SU-DHL-6 (cell line): ENCODE measurements at regions not wholly inside any gene's neighbourhood (a gene's known extent, or its start where the extent isn't known, plus 50 kb on each side); places are given as distances from the start of the nearest gene placed in this dataset.

Experiments
- H2AFZ ChIP-seq: fragments of 200-600 bp; sonication (generic); 2 replicates; pipeline ENCODE4 v1.6.1; 2014; ENCODE audit warnings: low read depth, mild to moderate bottlenecking, moderate library complexity, mixed read lengths, antibody characterized with exemption, low read length; ENCODE audit not compliant: severe bottlenecking
- H3F3A ChIP-seq: fragments of 200-600 bp; shearing (Covaris generic); 2 replicates; pipeline ENCODE4 v1.6.0; 2016; ENCODE audit warnings: antibody characterized with exemption, mild to moderate bottlenecking; ENCODE audit not compliant: insufficient read depth
- H3K27ac ChIP-seq: fragments of 200-600 bp; sonication (generic); 2 replicates; pipeline ENCODE4 v1.5.1; 2016; ENCODE audit warnings: low read depth, mild to moderate bottlenecking, low read length, moderate library complexity, mixed read lengths
- H3K27me3 ChIP-seq: fragments of 200-600 bp; sonication (generic), shearing (Covaris generic); 2 replicates; pipeline ENCODE4 v1.6.0; 2014; ENCODE audit warnings: mild to moderate bottlenecking, low read length
- H3K36me3 ChIP-seq: fragments of 200-600 bp; sonication (generic); 2 replicates; pipeline ENCODE4 v1.6.1; 2014; ENCODE audit warnings: mild to moderate bottlenecking, low read length, mixed read lengths
- H3K4me2 ChIP-seq: fragments of 300-600, 200-600 bp; shearing (Covaris generic), sonication (generic); 2 replicates; pipeline ENCODE4 v1.6.0; 2014; ENCODE audit warnings: low read length, low read depth, mild to moderate bottlenecking; ENCODE audit not compliant: poor library complexity, severe bottlenecking
- H3K4me3 ChIP-seq: fragments of 200-600 bp; sonication (generic); 2 replicates; pipeline ENCODE4 v1.5.1; 2014; ENCODE audit warnings: antibody characterized with exemption, low read length, mild to moderate bottlenecking, mixed read lengths; ENCODE audit not compliant: insufficient read depth, poor library complexity, severe bottlenecking
- H3K79me2 ChIP-seq: fragments of 200-600 bp; sonication (generic); 2 replicates; pipeline ENCODE4 v1.6.1; 2014; ENCODE audit warnings: mild to moderate bottlenecking, low read length, moderate library complexity; ENCODE audit not compliant: insufficient read depth
- H3K9ac ChIP-seq: fragments of 200-600 bp; sonication (generic); 2 replicates; pipeline ENCODE4 v1.7.0; 2014; ENCODE audit warnings: mild to moderate bottlenecking, low read length
- H3K9me2 ChIP-seq: fragments of 200-600 bp; sonication (generic); replicated peaks from 2 replicates; pipeline ENCODE4 v1.6.1; 2014; ENCODE audit warnings: low read length; ENCODE audit not compliant: insufficient read depth
- H3K9me3 ChIP-seq: fragments of 200-600 bp; sonication (generic); 2 replicates; pipeline ENCODE4 v1.6.1; 2014; ENCODE audit warnings: low read length, mixed read lengths; ENCODE audit not compliant: insufficient read depth
- H4K20me1 ChIP-seq: fragments of 200-600 bp; sonication (generic); 2 replicates; pipeline ENCODE4 v1.6.1; 2014; ENCODE audit warnings: low read depth, mild to moderate bottlenecking, antibody characterized with exemption, low read length, moderate library complexity, mixed read lengths
- EZH2phosphoT487 ChIP-seq: fragments of 200-600 bp; sonication (generic), shearing (Covaris generic); conservative IDR thresholded peaks from 2 replicates; pipeline ENCODE4 v1.6.1; 2018; ENCODE audit warnings: mild to moderate bottlenecking, antibody characterized with exemption, low read length, moderate library complexity, mixed read lengths
- TF ChIP-seq, protein P1 (sequence below): fragments of 200-600 bp; sonication (generic); IDR thresholded peaks from one replicate; pipeline ENCODE4 v1.5.1; 2017; ENCODE audit warnings: antibody characterized with exemption, mild to moderate bottlenecking, low read length, moderate library complexity; ENCODE audit not compliant: insufficient read depth, poor library complexity, severe bottlenecking

DNA sequence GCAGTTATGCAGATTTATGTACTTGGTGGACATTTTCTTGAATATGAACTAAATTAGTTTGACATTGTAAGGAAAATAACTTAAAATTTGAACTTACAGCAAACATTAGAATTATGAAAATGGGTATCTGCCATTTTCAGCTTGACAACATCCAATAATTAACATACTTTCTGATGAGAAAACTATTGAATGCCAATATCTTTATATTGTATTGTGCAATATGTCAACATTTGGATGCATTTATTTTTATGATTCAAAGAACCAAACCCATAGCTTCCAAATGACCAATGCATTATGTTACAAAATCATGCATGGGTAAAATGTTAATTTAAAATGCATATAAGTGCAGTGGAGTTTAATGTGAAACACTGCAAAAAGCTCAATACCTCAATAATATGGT is 562.5 kb downstream of the TRAM1L1 start:
- Histone ChIP-seq H3F3A (no peaks in the 10 kb centered on the region), H3K4me3 (no peak overlapping the region), H3K27ac (no peak overlapping the region), H4K20me1 (no peaks in the 10 kb centered on the region), H3K79me2 (no peaks in the 10 kb centered on the region), H3K9me2 (no peaks in the 10 kb centered on the region), H3K27me3 (no peaks in the 10 kb centered on the region), H3K9ac (no peak overlapping the region), H2AFZ (no peak overlapping the region), H3K36me3 (no peaks in the 10 kb centered on the region), H3K4me2 (no peak overlapping the region), H3K9me3 (no peaks in the 10 kb centered on the region)
- TF ChIP-seq, protein P1, sequence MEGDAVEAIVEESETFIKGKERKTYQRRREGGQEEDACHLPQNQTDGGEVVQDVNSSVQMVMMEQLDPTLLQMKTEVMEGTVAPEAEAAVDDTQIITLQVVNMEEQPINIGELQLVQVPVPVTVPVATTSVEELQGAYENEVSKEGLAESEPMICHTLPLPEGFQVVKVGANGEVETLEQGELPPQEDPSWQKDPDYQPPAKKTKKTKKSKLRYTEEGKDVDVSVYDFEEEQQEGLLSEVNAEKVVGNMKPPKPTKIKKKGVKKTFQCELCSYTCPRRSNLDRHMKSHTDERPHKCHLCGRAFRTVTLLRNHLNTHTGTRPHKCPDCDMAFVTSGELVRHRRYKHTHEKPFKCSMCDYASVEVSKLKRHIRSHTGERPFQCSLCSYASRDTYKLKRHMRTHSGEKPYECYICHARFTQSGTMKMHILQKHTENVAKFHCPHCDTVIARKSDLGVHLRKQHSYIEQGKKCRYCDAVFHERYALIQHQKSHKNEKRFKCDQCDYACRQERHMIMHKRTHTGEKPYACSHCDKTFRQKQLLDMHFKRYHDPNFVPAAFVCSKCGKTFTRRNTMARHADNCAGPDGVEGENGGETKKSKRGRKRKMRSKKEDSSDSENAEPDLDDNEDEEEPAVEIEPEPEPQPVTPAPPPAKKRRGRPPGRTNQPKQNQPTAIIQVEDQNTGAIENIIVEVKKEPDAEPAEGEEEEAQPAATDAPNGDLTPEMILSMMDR = no peak
- no peak for TF ChIP-seq EZH2phosphoT487

DNA sequence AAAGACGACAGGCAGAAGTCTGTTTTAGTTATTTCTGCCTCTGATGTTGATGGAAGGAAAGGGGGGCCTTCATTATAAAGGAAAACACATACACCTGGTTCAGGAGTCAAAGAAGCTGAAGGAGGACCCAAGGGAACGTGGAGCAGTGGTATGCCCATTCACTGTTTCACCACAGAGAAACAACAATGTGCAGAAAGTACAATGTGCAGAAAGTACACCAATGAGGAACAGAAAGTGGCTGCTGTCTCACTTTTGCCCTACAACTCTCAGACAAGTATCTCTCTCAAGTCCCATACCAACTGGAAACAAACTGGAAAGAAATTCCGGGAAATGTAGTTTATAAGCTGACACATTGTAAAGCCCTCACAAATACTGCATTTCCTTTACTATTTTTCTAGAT is 564.5 kb downstream of the TRAM1L1 start:
- Histone ChIP-seq H3F3A (no peaks in the 10 kb centered on the region), H3K27me3 (no peaks in the 10 kb centered on the region), H3K27ac (no peak overlapping the region), H3K4me2 (no peak overlapping the region), H3K4me3 (no peak overlapping the region), H3K9me2 (no peaks in the 10 kb centered on the region), H4K20me1 (no peaks in the 10 kb centered on the region), H2AFZ (peak overlapping the region; percentile 19), H3K79me2 (no peaks in the 10 kb centered on the region), H3K9ac (no peak overlapping the region), H3K36me3 (no peaks in the 10 kb centered on the region), H3K9me3 (no peaks in the 10 kb centered on the region)
- no peak for TF ChIP-seq EZH2phosphoT487
- TF ChIP-seq, protein P1 = no peak

DNA sequence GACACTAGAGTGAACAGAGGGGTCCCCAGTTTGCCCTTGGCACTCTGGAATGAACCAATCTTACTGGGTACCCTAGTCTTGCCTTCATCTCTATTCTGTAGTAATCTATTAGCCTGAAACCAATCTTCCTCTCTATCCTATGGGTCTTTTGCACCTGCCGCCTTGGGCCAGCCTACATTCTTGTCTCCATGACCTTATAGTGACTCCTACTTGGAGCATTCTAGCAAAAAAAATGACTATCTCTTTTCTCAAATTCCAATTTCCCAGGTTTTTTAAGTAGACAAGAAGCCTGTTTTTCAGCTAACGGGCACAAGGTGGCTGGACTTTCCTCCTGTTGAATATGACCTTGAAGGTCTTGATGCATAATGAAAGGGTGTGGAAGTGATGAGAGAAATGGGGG is 568.7 kb downstream of the TRAM1L1 start:
- Histone ChIP-seq H3F3A (no peaks in the 10 kb centered on the region), H3K9me3 (no peaks in the 10 kb centered on the region), H3K9ac (no peak overlapping the region), H4K20me1 (no peaks in the 10 kb centered on the region), H3K9me2 (no peaks in the 10 kb centered on the region), H3K79me2 (no peaks in the 10 kb centered on the region), H3K4me3 (no peak overlapping the region), H3K4me2 (no peak overlapping the region), H3K27ac (no peak overlapping the region), H2AFZ (no peak overlapping the region), H3K36me3 (no peaks in the 10 kb centered on the region), H3K27me3 (no peaks in the 10 kb centered on the region)
- TF ChIP-seq, protein P1 = no peak
- TF ChIP-seq EZH2phosphoT487 = no peak
